ENCODE measurements at regions not wholly inside any gene's neighbourhood (a gene's known extent, or its start where the extent isn't known, plus 50 kb on each side); places are given as distances from the start of the nearest gene placed in this dataset.
"Not testable (repeated sequence)": the region's sequence is repeated elsewhere in the genome, so short reads cannot be mapped to it uniquely, and the experiment has no call there.

- not testable (repeated sequence) for DNase-seq (ENCODE audit: low spot score)
These were observed 1373.8 kb upstream of the DEFB115 start for GRCh38 chr20:29883514-29884219.

- DNase-seq (ENCODE audit: low spot score) = not testable (repeated sequence)
These were observed 1373.1 kb upstream of the DEFB115 start for GRCh38 chr20:29884322-29884721.

GRCh38 chr20:29885282-29886185, 1371.9 kb upstream of the DEFB115 start:
- not testable (repeated sequence) for DNase-seq (ENCODE audit: low spot score)

- not testable (repeated sequence) for DNase-seq (ENCODE audit: low spot score)
These were observed 1365.9 kb upstream of the DEFB115 start for GRCh38 chr20:29891555-29891954.

All from RKO (cell line).